Head of caudate nucleus (tissue), 42 donors: ENCODE measurements at regions not wholly inside any gene's neighbourhood (a gene's known extent, or its start where the extent isn't known, plus 50 kb on each side); places are given as distances from the start of the nearest gene placed in this dataset.

Experiments used
- DNase-seq, 42 donors: peaks; one replicate each; pipeline versions ENCODE4 v3.0.0 to v3.0.0-alpha.2; 2020 to 2021; ENCODE audit warnings: mixed read lengths in 7 of 42
- intact Hi-C: fragments of 100-400 bp; cut with DNase I; formaldehyde crosslinking; loops from one replicate; pipeline ENCODE4 v1.15.0; 2022

GRCh38 chr3:82093641-82094040, 332.2 kb upstream of the GBE1 start:
- intact Hi-C loops, result no loop called here
- no peak for DNase-seq

- intact Hi-C loops, result no loop called here
Measured at GRCh38 chr3:82088749-82089148, 327.3 kb upstream of the GBE1 start.

GRCh38 chr3:82087958-82088357, 326.5 kb upstream of the GBE1 start:
- intact Hi-C loops, result no loop called here
- no peak for DNase-seq

More at GRCh38 chr3:82088749-82089148, 327.3 kb upstream of the GBE1 start:
- DNase-seq, result no peak

- DNase-seq, result no peak
- intact Hi-C loops, result no loop called here
Measured at GRCh38 chr3:82085851-82086475, 324.5 kb upstream of the GBE1 start.

- intact Hi-C loops, result no loop called here
- DNase-seq, result no peak
Measured at GRCh38 chr3:82085356-82085755, 323.9 kb upstream of the GBE1 start.

- intact Hi-C loops, result no loop called here
- no peak for DNase-seq
Measured at GRCh38 chr3:82084824-82085223, 323.4 kb upstream of the GBE1 start.

GRCh38 chr3:82082796-82083195, 321.4 kb upstream of the GBE1 start:
- intact Hi-C loops, result no loop called here
- no peak for DNase-seq

GRCh38 chr3:82081351-82081750, 319.9 kb upstream of the GBE1 start:
- DNase-seq, result no peak
- intact Hi-C loops, result no loop called here

- intact Hi-C loops, result no loop called here
- no peak for DNase-seq
Measured at GRCh38 chr3:82080792-82081191, 319.3 kb upstream of the GBE1 start.

GRCh38 chr3:82080261-82080660, 318.8 kb upstream of the GBE1 start:
- DNase-seq, result no peak
- intact Hi-C loops, result no loop called here

- intact Hi-C loops, result no loop called here
- DNase-seq, result no peak
Measured at GRCh38 chr3:82079335-82079890, 318.0 kb upstream of the GBE1 start.

- no peak for DNase-seq
- intact Hi-C loops, result no loop called here
Measured at GRCh38 chr3:82078246-82078645, 316.8 kb upstream of the GBE1 start.

GRCh38 chr3:82067420-82067819, 306.0 kb upstream of the GBE1 start:
- intact Hi-C loops, result no loop called here
- DNase-seq, result no peak

GRCh38 chr3:82058809-82059208, 297.4 kb upstream of the GBE1 start:
- intact Hi-C loops, result no loop called here
- DNase-seq, result no peak

GRCh38 chr3:82055792-82056191, 294.3 kb upstream of the GBE1 start:
- intact Hi-C loops, result no loop called here
- no peak for DNase-seq

- intact Hi-C loops, result no loop called here
- no peak for DNase-seq
Measured at GRCh38 chr3:82054849-82055248, 293.4 kb upstream of the GBE1 start.

GRCh38 chr3:82053236-82053635, 291.8 kb upstream of the GBE1 start:
- intact Hi-C loops, result no loop called here
- DNase-seq, result no peak

GRCh38 chr3:82050382-82050781, 288.9 kb upstream of the GBE1 start:
- intact Hi-C loops, result no loop called here
- DNase-seq, result no peak

- no peak for DNase-seq
- intact Hi-C loops, result no loop called here
Measured at GRCh38 chr3:82048711-82049110, 287.3 kb upstream of the GBE1 start.

GRCh38 chr3:82044930-82045705, 283.7 kb upstream of the GBE1 start:
- intact Hi-C loops, result no loop called here

GRCh38 chr3:82038556-82038955, 277.1 kb upstream of the GBE1 start:
- no peak for DNase-seq
- intact Hi-C loops, result no loop called here

More at GRCh38 chr3:82044930-82045705, 283.7 kb upstream of the GBE1 start:
- no peak for DNase-seq
